A673 (cell line): ENCODE measurements at regions not wholly inside any gene's neighbourhood (a gene's known extent, or its start where the extent isn't known, plus 50 kb on each side); places are given as distances from the start of the nearest gene placed in this dataset.

Experiments
- BruUV-seq: library from RNA; stranded (reverse); fragments of 400-500 nt; replicated peaks from 2 replicates; lab custom pipeline; 2021; lab: Mats Ljungman, UMichigan
- CTCF ChIA-PET: fragments of 300-600 bp; sonication (Branson Sonifier 250); formaldehyde crosslinking; loops from one replicate; lab custom pipeline; 2022; ENCODE audit warnings: antibody characterized with exemption; lab: Charles Lee
- POLR2A ChIA-PET: fragments of 300-600 bp; sonication (Branson Sonifier 250); formaldehyde crosslinking; loops from one replicate; lab custom pipeline; 2022; ENCODE audit warnings: antibody characterized with exemption; ENCODE audit not compliant: low non-redundant PET; lab: Charles Lee
- DNase-seq: peaks from one replicate; pipeline ENCODE4 v3.0.0-alpha.2; 2015; ENCODE audit warnings: low spot score
- H3K27ac ChIP-seq: fragments of 200-600 bp; sonication (generic); 2 replicates; pipeline ENCODE4 v1.5.1; 2016; ENCODE audit warnings: mixed run types, low read depth, mild to moderate bottlenecking, mixed read lengths, antibody characterized with exemption, low read length; ENCODE audit not compliant: poor library complexity, severe bottlenecking
- H3K27me3 ChIP-seq: fragments of 200-600 bp; sonication (generic); replicated peaks from 2 replicates; pipeline ENCODE4 v1.6.1; 2017; ENCODE audit warnings: mixed run types, low read depth, mild to moderate bottlenecking, mixed read lengths, antibody characterized with exemption, low read length; ENCODE audit not compliant: insufficient read depth, poor library complexity
- H3K36me3 ChIP-seq: fragments of 200-600 bp; sonication (generic); 2 replicates; pipeline ENCODE4 v1.6.1; 2016; ENCODE audit warnings: mixed run types, mild to moderate bottlenecking, mixed read lengths, antibody characterized with exemption, low read length; ENCODE audit not compliant: insufficient read depth, poor library complexity, severe bottlenecking
- H3K4me1 ChIP-seq: fragments of 200-600 bp; sonication (generic); 2 replicates; pipeline ENCODE4 v1.6.1; 2017; ENCODE audit warnings: mixed run types, mild to moderate bottlenecking, mixed read lengths, antibody characterized with exemption, low read length; ENCODE audit not compliant: insufficient read depth, poor library complexity, severe bottlenecking
- H3K4me3 ChIP-seq: fragments of 200-600 bp; sonication (generic); 2 replicates; pipeline ENCODE4 v1.5.1; 2016; ENCODE audit warnings: low read depth, mixed run types, mild to moderate bottlenecking, mixed read lengths, low read length; ENCODE audit not compliant: poor library complexity, severe bottlenecking
- H3K9me3 ChIP-seq: fragments of 200-600 bp; sonication (generic); 2 replicates; pipeline ENCODE4 v1.6.1; 2016; ENCODE audit warnings: mixed run types, low read depth, mild to moderate bottlenecking, mixed read lengths, antibody characterized with exemption, low read length; ENCODE audit not compliant: poor library complexity, severe bottlenecking
- EZH2 ChIP-seq: fragments of 200-600 bp; sonication (generic); IDR thresholded peaks from 2 replicates; pipeline ENCODE4 v1.6.1; 2017; ENCODE audit warnings: borderline replicate concordance, low read depth, mild to moderate bottlenecking, mixed read lengths, antibody characterized with exemption, low read length; ENCODE audit not compliant: poor library complexity, severe bottlenecking
- intact Hi-C: fragments of 100-400 bp; cut with micrococcal nuclease; formaldehyde crosslinking; loops from one replicate; pipeline ENCODE4 v1.10.0; 2022; ENCODE audit not compliant: unreplicated experiment
- TF ChIP-seq, protein P1 (sequence below): fragments of 300-800, 200-600 bp; sonication (generic); conservative IDR thresholded peaks from 2 replicates; pipeline ENCODE4 v1.5.1; 2017; ENCODE audit warnings: low read depth, mild to moderate bottlenecking, antibody characterized with exemption, low read length, moderate library complexity, mixed read lengths

GRCh38 chr5:12183003-12183402, 278.8 kb upstream of the CTNND2 start:
- Histone ChIP-seq H3K27ac (no peak overlapping the region), H3K9me3 (peaks cover 34% of the 10 kb centered on the region), H3K4me1 (no peaks in the 10 kb centered on the region), H3K27me3 (no peaks in the 10 kb centered on the region), H3K4me3 (no peak overlapping the region), H3K36me3 (no peaks in the 10 kb centered on the region)
- no TSS peak for BruUV-seq
- TF ChIP-seq, protein P1, sequence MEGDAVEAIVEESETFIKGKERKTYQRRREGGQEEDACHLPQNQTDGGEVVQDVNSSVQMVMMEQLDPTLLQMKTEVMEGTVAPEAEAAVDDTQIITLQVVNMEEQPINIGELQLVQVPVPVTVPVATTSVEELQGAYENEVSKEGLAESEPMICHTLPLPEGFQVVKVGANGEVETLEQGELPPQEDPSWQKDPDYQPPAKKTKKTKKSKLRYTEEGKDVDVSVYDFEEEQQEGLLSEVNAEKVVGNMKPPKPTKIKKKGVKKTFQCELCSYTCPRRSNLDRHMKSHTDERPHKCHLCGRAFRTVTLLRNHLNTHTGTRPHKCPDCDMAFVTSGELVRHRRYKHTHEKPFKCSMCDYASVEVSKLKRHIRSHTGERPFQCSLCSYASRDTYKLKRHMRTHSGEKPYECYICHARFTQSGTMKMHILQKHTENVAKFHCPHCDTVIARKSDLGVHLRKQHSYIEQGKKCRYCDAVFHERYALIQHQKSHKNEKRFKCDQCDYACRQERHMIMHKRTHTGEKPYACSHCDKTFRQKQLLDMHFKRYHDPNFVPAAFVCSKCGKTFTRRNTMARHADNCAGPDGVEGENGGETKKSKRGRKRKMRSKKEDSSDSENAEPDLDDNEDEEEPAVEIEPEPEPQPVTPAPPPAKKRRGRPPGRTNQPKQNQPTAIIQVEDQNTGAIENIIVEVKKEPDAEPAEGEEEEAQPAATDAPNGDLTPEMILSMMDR = no peak
- no peak for TF ChIP-seq EZH2
- POLR2A ChIA-PET = no interaction called here
- DNase-seq = no peak
- intact Hi-C loops = no loop called here
- CTCF ChIA-PET = no interaction called here

DNA sequence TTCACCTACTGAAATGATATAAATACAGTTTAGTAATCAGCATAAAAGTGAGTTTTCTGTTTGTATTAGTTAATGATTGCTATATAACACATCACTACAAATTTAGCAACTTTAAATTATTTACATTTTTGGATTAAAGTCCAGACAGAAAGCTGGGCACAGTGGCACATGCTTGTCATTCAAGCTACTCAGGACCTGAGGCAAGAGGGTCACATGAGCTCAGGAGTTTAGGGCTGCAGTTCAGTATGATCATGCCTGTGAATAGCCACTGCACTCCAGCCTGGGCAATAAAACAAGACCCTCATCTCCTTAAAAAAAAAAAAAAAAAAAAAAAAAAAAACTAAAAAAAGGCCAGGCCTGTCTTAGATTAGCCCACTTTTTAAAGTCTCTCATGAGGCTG, 273.6 kb upstream of the CTNND2 start:
- H3K27ac ChIP-seq = no peak overlapping the region
- no peak for DNase-seq
- no peaks in the 10 kb centered on the region for H3K4me1 ChIP-seq
- TF ChIP-seq, protein P1 = no peak
- no peak for TF ChIP-seq EZH2
- POLR2A ChIA-PET = no interaction called here
- CTCF ChIA-PET = no interaction called here
- peaks cover 45% of the 10 kb centered on the region for H3K9me3 ChIP-seq
- intact Hi-C loops = no loop called here
- no peaks in the 10 kb centered on the region for H3K36me3 ChIP-seq
- no TSS peak for BruUV-seq
- no peak overlapping the region for H3K4me3 ChIP-seq
- H3K27me3 ChIP-seq = no peaks in the 10 kb centered on the region

GRCh38 chr5:12177225-12177624, 273.0 kb upstream of the CTNND2 start:
- no peak for TF ChIP-seq EZH2
- TF ChIP-seq, protein P1 = no peak
- no peak overlapping the region for H3K27ac ChIP-seq
- CTCF ChIA-PET = no interaction called here
- intact Hi-C loops = no loop called here
- no TSS peak for BruUV-seq
- H3K36me3 ChIP-seq = no peaks in the 10 kb centered on the region
- POLR2A ChIA-PET = no interaction called here
- H3K27me3 ChIP-seq = no peaks in the 10 kb centered on the region
- no peaks in the 10 kb centered on the region for H3K4me1 ChIP-seq
- no peak overlapping the region for H3K4me3 ChIP-seq
- H3K9me3 ChIP-seq = peaks cover 43% of the 10 kb centered on the region
- no peak for DNase-seq
